MCF 10A (cell line): ENCODE measurements at regions not wholly inside any gene's neighbourhood (a gene's known extent, or its start where the extent isn't known, plus 50 kb on each side); places are given as distances from the start of the nearest gene placed in this dataset.

Source experiments
- BruUV-seq: library from RNA; stranded (reverse); fragments of 400-500 nt; replicated peaks from 2 replicates; lab custom pipeline; 2021; lab: Mats Ljungman, UMichigan
- CTCF ChIA-PET: fragments of 300-600 bp; sonication (Branson Sonifier 250); formaldehyde crosslinking; extraction: SDS; loops from one replicate; lab custom pipeline; 2021; ENCODE audit warnings: antibody characterized with exemption, inconsistent platforms; lab: Yijun Ruan, JAX
- POLR2A ChIA-PET: fragments of 300-600, 350-650 bp; sonication (Branson Sonifier 250); formaldehyde crosslinking; extraction: SDS; loops from one replicate; lab custom pipeline; 2020; ENCODE audit warnings: antibody characterized with exemption, inconsistent platforms; lab: Yijun Ruan, JAX
- DNase-seq: peaks from one replicate; pipeline ENCODE4 v3.0.0-alpha.2; 2018; ENCODE audit not compliant: unreplicated experiment
- H3K27ac Mint-ChIP-seq: one replicate; pipeline ENCODE4 v1.8.0; 2022; ENCODE audit warnings: mild to moderate bottlenecking, low read depth, mixed read lengths; ENCODE audit not compliant: unreplicated experiment
- H3K27me3 Mint-ChIP-seq: one replicate; pipeline ENCODE4 v1.8.0; 2022; ENCODE audit warnings: mixed read lengths; ENCODE audit not compliant: insufficient read depth, unreplicated experiment
- H3K36me3 Mint-ChIP-seq: one replicate; pipeline ENCODE4 v1.8.0; 2022; ENCODE audit warnings: mild to moderate bottlenecking, moderate library complexity, mixed read lengths; ENCODE audit not compliant: insufficient read depth, unreplicated experiment
- H3K4me1 Mint-ChIP-seq: one replicate; pipeline ENCODE4 v1.8.0; 2022; ENCODE audit warnings: mixed read lengths; ENCODE audit not compliant: insufficient read depth, unreplicated experiment
- H3K4me3 Mint-ChIP-seq: one replicate; pipeline ENCODE4 v1.8.0; 2022; ENCODE audit warnings: mild to moderate bottlenecking, moderate library complexity, mixed read lengths; ENCODE audit not compliant: unreplicated experiment
- H3K9me3 Mint-ChIP-seq: one replicate; pipeline ENCODE4 v1.8.0; 2022; ENCODE audit warnings: mixed read lengths; ENCODE audit not compliant: unreplicated experiment
- CTCF ChIP-seq: fragments of 200-600 bp; IDR thresholded peaks from one replicate; pipeline ENCODE4 v1.8.0; 2022; ENCODE audit warnings: antibody characterized with exemption, mild to moderate bottlenecking; ENCODE audit not compliant: unreplicated experiment
- intact Hi-C: fragments of 100-400 bp; cut with micrococcal nuclease; formaldehyde crosslinking; loops from 2 replicates; pipeline ENCODE4 v1.14.1; 2022

- ChIA-PET CTCF (interaction anchor here (0.5 kb wide), 1 partner anchor 230 kb away, joined by 3 read pairs; no protein-coding TSS in a partner anchor), POLR2A (interaction anchor here (1.0 kb wide), 1 partner anchor 23 kb away, joined by 4 read pairs; no protein-coding TSS in a partner anchor)
- Mint-ChIP-seq H3K9me3 (no peaks in the 10 kb centered on the region), H3K4me3 (no peak overlapping the region), H3K4me1 (no peaks in the 10 kb centered on the region), H3K36me3 (no peaks in the 10 kb centered on the region), H3K27me3 (no peaks in the 10 kb centered on the region), H3K27ac (no peak overlapping the region)
- no peak for DNase-seq
- no TSS peak for BruUV-seq
- TF ChIP-seq CTCF: no peak
- intact Hi-C loops: no loop called here
Observed at GRCh38 chr13:84455143-84455905, 573.0 kb upstream of the SLITRK1 start.

- no peak overlapping the region for H3K4me3 Mint-ChIP-seq
- H3K9me3 Mint-ChIP-seq: no peaks in the 10 kb centered on the region
- CTCF ChIA-PET: no interaction called here
- no peaks in the 10 kb centered on the region for H3K27me3 Mint-ChIP-seq
- H3K27ac Mint-ChIP-seq: no peak overlapping the region
- DNase-seq: no peak
- no peak for TF ChIP-seq CTCF
- POLR2A ChIA-PET: no interaction called here
- no TSS peak for BruUV-seq
- peaks cover 21% of the 10 kb centered on the region for H3K4me1 Mint-ChIP-seq
- H3K36me3 Mint-ChIP-seq: no peaks in the 10 kb centered on the region
- intact Hi-C loops: no loop called here
Observed at GRCh38 chr13:84447640-84447978, 565.3 kb upstream of the SLITRK1 start.

- no peak for TF ChIP-seq CTCF
- peak; percentile 15 for DNase-seq
- H3K9me3 Mint-ChIP-seq: no peaks in the 10 kb centered on the region
- no peaks in the 10 kb centered on the region for H3K36me3 Mint-ChIP-seq
- H3K27ac Mint-ChIP-seq: no peak overlapping the region
- intact Hi-C loops: no loop called here
- no TSS peak for BruUV-seq
- H3K4me1 Mint-ChIP-seq: peaks cover 21% of the 10 kb centered on the region
- H3K27me3 Mint-ChIP-seq: no peaks in the 10 kb centered on the region
- H3K4me3 Mint-ChIP-seq: peak overlapping the region; percentile 9
- ChIA-PET POLR2A (no interaction called here), CTCF (interaction anchor here (0.6 kb wide), 1 partner anchor 403 kb away, joined by 3 read pairs; no protein-coding TSS in a partner anchor)
Observed at GRCh38 chr13:84446972-84447639, 564.8 kb upstream of the SLITRK1 start.

- no TSS peak for BruUV-seq
- CTCF ChIA-PET: no interaction called here
- H3K27ac Mint-ChIP-seq: no peak overlapping the region
Observed at GRCh38 chr13:84445776-84446175, 563.5 kb upstream of the SLITRK1 start.

More at GRCh38 chr13:84445776-84446175, 563.5 kb upstream of the SLITRK1 start:
- peaks cover 21% of the 10 kb centered on the region for H3K4me1 Mint-ChIP-seq
- TF ChIP-seq CTCF: no peak
- H3K36me3 Mint-ChIP-seq: no peaks in the 10 kb centered on the region
- no peaks in the 10 kb centered on the region for H3K27me3 Mint-ChIP-seq
- DNase-seq: peak; percentile 25
- no peaks in the 10 kb centered on the region for H3K9me3 Mint-ChIP-seq
- H3K4me3 Mint-ChIP-seq: no peak overlapping the region
- POLR2A ChIA-PET: interaction anchor here (0.6 to 0.9 kb wide), 4 partner anchors 8 to 165 kb away, joined by 3 read pairs; no protein-coding TSS in a partner anchor
- intact Hi-C loops: no loop called here
